GM12892 (cell line): ENCODE measurements at regions not wholly inside any gene's neighbourhood (a gene's known extent, or its start where the extent isn't known, plus 50 kb on each side); places are given as distances from the start of the nearest gene placed in this dataset.

ENCODE experiments used
- POLR2A ChIP-seq: IDR thresholded peaks from 2 replicates; pipeline ENCODE4 v1.6.1; 2011; ENCODE audit warnings: low read depth, low read length, control low read depth
- POLR2AphosphoS5 ChIP-seq: IDR thresholded peaks from 2 replicates; pipeline ENCODE4 v1.6.1; 2011; ENCODE audit warnings: low read depth, low read length, control low read depth
- TAF1 ChIP-seq: IDR thresholded peaks from 2 replicates; pipeline ENCODE4 v1.6.1; 2011; ENCODE audit warnings: low read depth, mild to moderate bottlenecking, control low read depth, low read length, borderline replicate concordance

DNA sequence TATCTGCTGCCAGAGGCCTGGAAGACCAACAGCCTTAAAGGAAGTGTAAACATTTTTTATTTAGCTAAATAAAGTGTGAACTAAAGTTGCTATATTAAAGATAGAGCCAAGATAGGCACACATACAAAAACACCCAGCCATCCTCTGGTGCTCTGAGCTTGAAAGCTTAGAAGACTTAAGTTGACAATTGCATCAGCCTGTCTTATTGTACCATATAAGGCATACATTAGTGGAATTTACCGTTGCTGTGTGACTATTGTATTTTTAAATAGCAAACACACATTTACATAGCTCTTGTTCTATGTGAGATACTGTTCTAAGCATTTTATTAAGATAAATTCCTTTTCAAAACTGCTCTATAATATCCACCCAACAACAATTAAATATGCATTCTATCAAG, 736.6 kb upstream of the ZEB2 start:
- no peak for TF ChIP-seq POLR2A
- no peak for TF ChIP-seq POLR2AphosphoS5
- TF ChIP-seq TAF1, result no peak
